Liver (tissue), 8 donors: ENCODE measurements at regions not wholly inside any gene's neighbourhood (a gene's known extent, or its start where the extent isn't known, plus 50 kb on each side); places are given as distances from the start of the nearest gene placed in this dataset.

ENCODE experiments used
- DNase-seq: peaks from one replicate; pipeline ENCODE4 v3.0.0-alpha.2; 2017; ENCODE audit warnings: low spot score
- H3K27ac ChIP-seq, 2 donors: one replicate each; pipeline ENCODE4 v1.7.0; 2013; ENCODE audit warnings: inconsistent platforms in 2 of 2, low read length in 2 of 2, control low read depth in 1 of 2, low read depth in 1 of 2, mild to moderate bottlenecking in 1 of 2
- H3K27me3 ChIP-seq, 4 donors: one replicate each; pipeline versions ENCODE4 v1.6.1 to v1.7.0; 2013; ENCODE audit warnings: low read length in 3 of 4, inconsistent platforms in 1 of 4, mild to moderate bottlenecking in 1 of 4, moderate library complexity in 1 of 4; ENCODE audit not compliant: control insufficient read depth in 4 of 4, insufficient read depth in 4 of 4
- H3K36me3 ChIP-seq, 4 donors: one replicate each; pipeline versions ENCODE4 v1.6.1 to v1.7.0; 2013; ENCODE audit warnings: low read length in 3 of 4, mild to moderate bottlenecking in 3 of 4, low read depth in 1 of 4, moderate library complexity in 1 of 4; ENCODE audit not compliant: control insufficient read depth in 4 of 4, insufficient read depth in 3 of 4
- H3K4me1 ChIP-seq, 4 donors: one replicate each; pipeline versions ENCODE4 v1.6.1 to v1.7.0; 2013; ENCODE audit warnings: low read length in 3 of 4, mild to moderate bottlenecking in 3 of 4, moderate library complexity in 1 of 4; ENCODE audit not compliant: control insufficient read depth in 4 of 4, insufficient read depth in 4 of 4
- H3K4me3 ChIP-seq, 3 donors: one replicate each; pipeline versions ENCODE4 v1.6.1 to v1.7.0; 2013; ENCODE audit warnings: low read length in 3 of 3, control low read depth in 1 of 3, low read depth in 1 of 3, mild to moderate bottlenecking in 1 of 3
- H3K9ac ChIP-seq, 2 donors: one replicate each; pipeline ENCODE4 v1.7.0; 2013; ENCODE audit warnings: low read length in 2 of 2, mild to moderate bottlenecking in 2 of 2, moderate library complexity in 2 of 2, control low read depth in 1 of 2, low read depth in 1 of 2
- H3K9me3 ChIP-seq, 4 donors: one replicate each; pipeline versions ENCODE4 v1.6.1 to v1.7.0; 2013; ENCODE audit warnings: low read length in 3 of 4; ENCODE audit not compliant: control insufficient read depth in 4 of 4
- EGR1 ChIP-seq, 2 donors: IDR thresholded peaks; 2 replicates each; pipeline ENCODE4 v1.6.1; 2016 to 2018; ENCODE audit warnings: antibody characterized with exemption in 2 of 2, low read depth in 2 of 2
- FOXA1 ChIP-seq: IDR thresholded peaks from 2 replicates; pipeline ENCODE4 v1.6.1; 2016; ENCODE audit warnings: antibody characterized with exemption
- GABPA ChIP-seq, 2 donors: IDR thresholded peaks in 1 of 2; conservative IDR thresholded peaks in 1 of 2; 2 replicates each; pipeline ENCODE4 v1.6.1; 2016; ENCODE audit warnings: antibody characterized with exemption in 2 of 2, mild to moderate bottlenecking in 1 of 2, moderate library complexity in 1 of 2
- HNF4A ChIP-seq, 2 donors: conservative IDR thresholded peaks; 2 replicates each; pipeline ENCODE4 v1.6.1; 2016; ENCODE audit warnings: antibody characterized with exemption in 2 of 2, mild to moderate bottlenecking in 2 of 2
- HNF4G ChIP-seq: IDR thresholded peaks from 2 replicates; pipeline ENCODE4 v1.6.1; 2016; ENCODE audit warnings: antibody characterized with exemption
- JUND ChIP-seq, 2 donors: IDR thresholded peaks; 2 replicates each; pipeline ENCODE4 v1.6.1; 2016; ENCODE audit warnings: antibody characterized with exemption in 2 of 2
- NR2F2 ChIP-seq: IDR thresholded peaks from 2 replicates; pipeline ENCODE4 v1.6.1; 2016; ENCODE audit warnings: antibody characterized with exemption
- RAD21 ChIP-seq, 2 donors: IDR thresholded peaks; 2 replicates each; pipeline ENCODE4 v1.6.1; 2016; ENCODE audit warnings: antibody characterized with exemption in 2 of 2, mild to moderate bottlenecking in 2 of 2
- RXRA ChIP-seq, 2 donors: IDR thresholded peaks; 2 replicates each; pipeline ENCODE4 v1.6.1; 2017 to 2018; ENCODE audit warnings: antibody characterized with exemption in 2 of 2, mild to moderate bottlenecking in 1 of 2
- SP1 ChIP-seq: IDR thresholded peaks from 2 replicates; pipeline ENCODE4 v1.6.1; 2018; ENCODE audit warnings: antibody characterized with exemption, mild to moderate bottlenecking
- TAF1 ChIP-seq: conservative IDR thresholded peaks from 2 replicates; pipeline ENCODE4 v1.6.1; 2016; ENCODE audit warnings: antibody characterized with exemption, mild to moderate bottlenecking
- WGBS: extraction: QIAGEN DNeasy Blood & Tissue Kit; methylation state at CpG from one replicate; pipeline ENCODE4 v1.1.7; 2013; 5-methylcytosine and 5-hydroxymethylcytosine counted together
- TF ChIP-seq, protein P1 (sequence below): IDR thresholded peaks from 2 replicates; pipeline ENCODE4 v1.6.1; 2016; ENCODE audit warnings: antibody characterized with exemption, mild to moderate bottlenecking
- TF ChIP-seq, protein P2 (sequence below): IDR thresholded peaks from 2 replicates; pipeline ENCODE4 v1.6.1; 2016; ENCODE audit warnings: antibody characterized with exemption
- TF ChIP-seq, protein P3 (sequence below): IDR thresholded peaks from 2 replicates; pipeline ENCODE4 v1.6.1; 2016; ENCODE audit warnings: antibody characterized with exemption
- TF ChIP-seq, protein P4 (sequence below): fragments of 150-350 bp; IDR thresholded peaks from 2 replicates; pipeline ENCODE4 v1.5.1; 2017; ENCODE audit warnings: improper control_type of control experiment, low read depth, low read length; ENCODE audit not compliant: missing input control
- TF ChIP-seq, protein P5 (sequence below): IDR thresholded peaks from 2 replicates; pipeline ENCODE4 v1.6.1; 2016; ENCODE audit warnings: antibody characterized with exemption
- donor health status: healthy.
- donor health status: healthy.
- donor health status: healthy.
- donor health status: healthy.
- donor health status: healthy.

DNA sequence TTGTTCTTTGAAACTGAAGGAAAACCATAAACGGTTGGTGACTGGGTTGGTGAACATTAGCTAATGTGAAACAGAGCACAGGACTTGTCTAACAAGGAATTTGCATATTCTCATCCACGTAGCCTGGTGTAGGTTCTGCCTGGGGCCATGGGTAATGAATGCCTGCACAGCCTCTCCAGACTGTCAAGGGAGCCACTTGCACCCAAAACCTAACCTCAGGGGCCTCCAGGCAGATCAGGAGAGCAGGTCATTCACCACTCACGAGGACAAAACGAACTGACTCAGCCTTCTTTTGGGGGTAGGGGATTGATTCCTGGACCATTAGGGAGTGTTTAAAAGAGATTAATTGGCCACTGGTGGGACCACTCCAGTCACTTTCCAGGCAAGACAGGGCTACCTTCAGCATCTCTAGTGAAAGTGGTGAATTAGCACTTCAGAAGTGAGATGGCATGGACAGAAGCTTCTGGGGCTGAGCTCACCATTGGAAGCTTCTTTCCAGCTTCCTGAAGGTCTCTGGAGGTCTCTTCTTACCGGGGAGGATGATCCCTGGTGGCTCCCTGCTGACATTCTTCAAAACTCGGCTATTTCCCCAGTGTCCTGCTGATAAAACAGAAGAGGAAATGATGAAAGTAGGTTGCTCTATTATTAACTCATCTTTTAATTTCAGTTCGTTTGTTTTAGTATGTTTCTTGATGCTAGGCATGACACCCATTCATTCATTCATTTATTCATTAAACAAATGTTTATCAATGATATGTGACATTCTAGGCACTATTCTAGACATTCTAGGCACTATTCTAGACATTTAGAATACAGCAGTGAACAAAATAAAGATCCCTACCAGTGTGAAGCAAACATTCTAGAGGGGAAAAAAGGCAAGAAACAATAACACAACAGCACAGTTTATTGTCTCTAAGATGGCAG is 104.5 kb upstream of the LNX1 start:
- Histone ChIP-seq H3K27ac (no peak overlapping the region), H3K4me3 (no peak overlapping the region), H3K9ac (no peak overlapping the region), H3K4me1 (peaks cover 1 to 10% (median 7%) of the 10 kb centered on the region in 4 donors), H3K27me3 (no peaks in the 10 kb centered on the region), H3K36me3 (no peaks in the 10 kb centered on the region), H3K9me3 (no peaks in the 10 kb centered on the region)
- 62% methylated on average over 7 of the region's 7 CpGs for WGBS
- TF ChIP-seq, protein P1, sequence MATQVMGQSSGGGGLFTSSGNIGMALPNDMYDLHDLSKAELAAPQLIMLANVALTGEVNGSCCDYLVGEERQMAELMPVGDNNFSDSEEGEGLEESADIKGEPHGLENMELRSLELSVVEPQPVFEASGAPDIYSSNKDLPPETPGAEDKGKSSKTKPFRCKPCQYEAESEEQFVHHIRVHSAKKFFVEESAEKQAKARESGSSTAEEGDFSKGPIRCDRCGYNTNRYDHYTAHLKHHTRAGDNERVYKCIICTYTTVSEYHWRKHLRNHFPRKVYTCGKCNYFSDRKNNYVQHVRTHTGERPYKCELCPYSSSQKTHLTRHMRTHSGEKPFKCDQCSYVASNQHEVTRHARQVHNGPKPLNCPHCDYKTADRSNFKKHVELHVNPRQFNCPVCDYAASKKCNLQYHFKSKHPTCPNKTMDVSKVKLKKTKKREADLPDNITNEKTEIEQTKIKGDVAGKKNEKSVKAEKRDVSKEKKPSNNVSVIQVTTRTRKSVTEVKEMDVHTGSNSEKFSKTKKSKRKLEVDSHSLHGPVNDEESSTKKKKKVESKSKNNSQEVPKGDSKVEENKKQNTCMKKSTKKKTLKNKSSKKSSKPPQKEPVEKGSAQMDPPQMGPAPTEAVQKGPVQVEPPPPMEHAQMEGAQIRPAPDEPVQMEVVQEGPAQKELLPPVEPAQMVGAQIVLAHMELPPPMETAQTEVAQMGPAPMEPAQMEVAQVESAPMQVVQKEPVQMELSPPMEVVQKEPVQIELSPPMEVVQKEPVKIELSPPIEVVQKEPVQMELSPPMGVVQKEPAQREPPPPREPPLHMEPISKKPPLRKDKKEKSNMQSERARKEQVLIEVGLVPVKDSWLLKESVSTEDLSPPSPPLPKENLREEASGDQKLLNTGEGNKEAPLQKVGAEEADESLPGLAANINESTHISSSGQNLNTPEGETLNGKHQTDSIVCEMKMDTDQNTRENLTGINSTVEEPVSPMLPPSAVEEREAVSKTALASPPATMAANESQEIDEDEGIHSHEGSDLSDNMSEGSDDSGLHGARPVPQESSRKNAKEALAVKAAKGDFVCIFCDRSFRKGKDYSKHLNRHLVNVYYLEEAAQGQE, result no peak
- TF ChIP-seq HNF4A (conservative IDR thresholded peaks at IDR 0.05) (no peak), TAF1 (no peak), RAD21 (IDR thresholded peaks at IDR 0.05) (no peak), NR2F2 (no peak), EGR1 (IDR thresholded peaks at IDR 0.05; ENCODE audit: low read depth in 2 of 2) (no peak), JUND (IDR thresholded peaks at IDR 0.05) (no peak), FOXA1 (no peak), HNF4G (no peak), SP1 (no peak), RXRA (IDR thresholded peaks at IDR 0.05) (no peak), GABPA (IDR thresholded peaks at IDR 0.05 in 1 of 2, conservative IDR thresholded peaks at IDR 0.05 in 1 of 2) (no peak)
- TF ChIP-seq, protein P2, sequence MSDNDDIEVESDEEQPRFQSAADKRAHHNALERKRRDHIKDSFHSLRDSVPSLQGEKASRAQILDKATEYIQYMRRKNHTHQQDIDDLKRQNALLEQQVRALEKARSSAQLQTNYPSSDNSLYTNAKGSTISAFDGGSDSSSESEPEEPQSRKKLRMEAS, result no peak
- TF ChIP-seq, protein P3, sequence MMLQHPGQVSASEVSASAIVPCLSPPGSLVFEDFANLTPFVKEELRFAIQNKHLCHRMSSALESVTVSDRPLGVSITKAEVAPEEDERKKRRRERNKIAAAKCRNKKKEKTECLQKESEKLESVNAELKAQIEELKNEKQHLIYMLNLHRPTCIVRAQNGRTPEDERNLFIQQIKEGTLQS, result no peak
- TF ChIP-seq, protein P4, sequence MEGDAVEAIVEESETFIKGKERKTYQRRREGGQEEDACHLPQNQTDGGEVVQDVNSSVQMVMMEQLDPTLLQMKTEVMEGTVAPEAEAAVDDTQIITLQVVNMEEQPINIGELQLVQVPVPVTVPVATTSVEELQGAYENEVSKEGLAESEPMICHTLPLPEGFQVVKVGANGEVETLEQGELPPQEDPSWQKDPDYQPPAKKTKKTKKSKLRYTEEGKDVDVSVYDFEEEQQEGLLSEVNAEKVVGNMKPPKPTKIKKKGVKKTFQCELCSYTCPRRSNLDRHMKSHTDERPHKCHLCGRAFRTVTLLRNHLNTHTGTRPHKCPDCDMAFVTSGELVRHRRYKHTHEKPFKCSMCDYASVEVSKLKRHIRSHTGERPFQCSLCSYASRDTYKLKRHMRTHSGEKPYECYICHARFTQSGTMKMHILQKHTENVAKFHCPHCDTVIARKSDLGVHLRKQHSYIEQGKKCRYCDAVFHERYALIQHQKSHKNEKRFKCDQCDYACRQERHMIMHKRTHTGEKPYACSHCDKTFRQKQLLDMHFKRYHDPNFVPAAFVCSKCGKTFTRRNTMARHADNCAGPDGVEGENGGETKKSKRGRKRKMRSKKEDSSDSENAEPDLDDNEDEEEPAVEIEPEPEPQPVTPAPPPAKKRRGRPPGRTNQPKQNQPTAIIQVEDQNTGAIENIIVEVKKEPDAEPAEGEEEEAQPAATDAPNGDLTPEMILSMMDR, result no peak
- TF ChIP-seq, protein P5, sequence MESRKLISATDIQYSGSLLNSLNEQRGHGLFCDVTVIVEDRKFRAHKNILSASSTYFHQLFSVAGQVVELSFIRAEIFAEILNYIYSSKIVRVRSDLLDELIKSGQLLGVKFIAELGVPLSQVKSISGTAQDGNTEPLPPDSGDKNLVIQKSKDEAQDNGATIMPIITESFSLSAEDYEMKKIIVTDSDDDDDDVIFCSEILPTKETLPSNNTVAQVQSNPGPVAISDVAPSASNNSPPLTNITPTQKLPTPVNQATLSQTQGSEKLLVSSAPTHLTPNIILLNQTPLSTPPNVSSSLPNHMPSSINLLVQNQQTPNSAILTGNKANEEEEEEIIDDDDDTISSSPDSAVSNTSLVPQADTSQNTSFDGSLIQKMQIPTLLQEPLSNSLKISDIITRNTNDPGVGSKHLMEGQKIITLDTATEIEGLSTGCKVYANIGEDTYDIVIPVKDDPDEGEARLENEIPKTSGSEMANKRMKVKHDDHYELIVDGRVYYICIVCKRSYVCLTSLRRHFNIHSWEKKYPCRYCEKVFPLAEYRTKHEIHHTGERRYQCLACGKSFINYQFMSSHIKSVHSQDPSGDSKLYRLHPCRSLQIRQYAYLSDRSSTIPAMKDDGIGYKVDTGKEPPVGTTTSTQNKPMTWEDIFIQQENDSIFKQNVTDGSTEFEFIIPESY, result no peak
- DNase-seq, result no peak
